Activated naive CD4-positive, alpha-beta T cell treated with anti-CD3 and anti-CD28 coated beads, Interleukin-2, amount 50 U/mL, for 16 hours (primary cell): ENCODE measurements at regions not wholly inside any gene's neighbourhood (a gene's known extent, or its start where the extent isn't known, plus 50 kb on each side); places are given as distances from the start of the nearest gene placed in this dataset.
"Not testable (repeated sequence)": the region's sequence is repeated elsewhere in the genome, so short reads cannot be mapped to it uniquely, and the experiment has no call there.

Source experiments
- DNase-seq: peaks from one replicate; pipeline ENCODE4 v3.0.0-alpha.2; 2020

DNA sequence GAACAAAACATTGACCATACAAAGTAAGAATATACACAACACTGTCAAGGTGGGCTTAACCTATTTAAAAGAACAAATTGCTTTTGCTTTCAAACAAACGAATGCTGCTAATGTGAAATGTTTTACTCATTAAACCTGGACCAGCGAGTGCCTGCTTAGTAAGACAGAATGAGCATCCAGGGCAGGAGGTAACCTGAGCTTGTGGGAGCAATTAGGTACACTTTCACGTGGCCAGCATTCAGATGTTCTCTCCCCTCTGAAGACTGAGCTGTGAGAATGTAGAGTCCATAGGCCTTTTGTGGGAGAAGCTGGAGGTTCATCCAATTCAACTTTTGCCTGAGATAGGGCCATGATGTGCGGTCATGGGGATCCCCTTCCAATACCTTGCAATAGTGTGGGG is 266.5 kb downstream of the TSN start:
- no peak for DNase-seq

DNA sequence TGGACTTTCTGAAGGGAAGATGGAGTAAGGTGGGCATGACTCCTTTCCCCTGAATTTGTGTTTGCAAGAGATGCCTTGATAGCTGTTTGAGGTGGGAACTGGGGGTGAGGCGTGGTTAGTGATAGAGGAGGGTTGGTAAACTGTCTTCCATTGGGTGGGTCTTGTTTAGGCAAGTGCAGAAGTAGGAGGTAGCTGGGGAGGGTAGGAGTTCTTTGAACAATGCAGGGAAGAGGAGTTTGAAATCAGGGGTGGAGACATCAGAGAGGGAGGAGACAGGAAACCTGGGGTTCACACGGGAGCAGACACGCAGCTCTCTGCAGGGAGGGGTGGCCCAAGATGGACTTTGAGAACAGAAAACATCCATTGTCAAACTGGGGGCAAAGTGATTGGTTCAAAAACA is 267.1 kb downstream of the TSN start:
- DNase-seq: no peak

- no peak for DNase-seq
Measured at GRCh38 chr2:122023059-122023864, 267.8 kb downstream of the TSN start.

- DNase-seq: no peak
Measured at GRCh38 chr2:122027510-122028217, 272.2 kb downstream of the TSN start.

GRCh38 chr2:122028371-122029100 is 273.1 kb downstream of the TSN start:
- DNase-seq: no peak

DNA sequence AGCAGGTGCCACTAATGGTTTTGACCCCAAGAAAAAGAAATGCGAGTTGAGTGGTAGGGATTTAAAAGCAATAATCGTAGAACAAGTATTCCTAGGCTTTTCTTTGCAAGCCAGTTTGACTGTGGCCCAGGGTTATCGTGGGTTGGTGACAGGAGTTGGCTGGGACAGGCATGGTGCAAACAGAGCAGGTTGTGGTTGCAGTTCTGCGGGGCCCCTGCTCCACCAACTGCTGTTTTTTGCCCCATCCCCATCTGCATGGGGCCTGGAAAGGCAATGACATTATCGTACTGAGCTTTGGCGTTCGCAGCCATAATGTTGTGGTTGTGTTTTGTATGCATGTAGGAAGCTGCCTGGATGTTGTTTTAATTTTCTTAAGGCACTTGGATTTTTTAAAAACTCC is 274.0 kb downstream of the TSN start:
- no peak for DNase-seq

GRCh38 chr2:122029945-122030344 is 274.5 kb downstream of the TSN start:
- no peak for DNase-seq

- no peak for DNase-seq
Measured at GRCh38 chr2:122031544-122032263, 276.3 kb downstream of the TSN start.

DNA sequence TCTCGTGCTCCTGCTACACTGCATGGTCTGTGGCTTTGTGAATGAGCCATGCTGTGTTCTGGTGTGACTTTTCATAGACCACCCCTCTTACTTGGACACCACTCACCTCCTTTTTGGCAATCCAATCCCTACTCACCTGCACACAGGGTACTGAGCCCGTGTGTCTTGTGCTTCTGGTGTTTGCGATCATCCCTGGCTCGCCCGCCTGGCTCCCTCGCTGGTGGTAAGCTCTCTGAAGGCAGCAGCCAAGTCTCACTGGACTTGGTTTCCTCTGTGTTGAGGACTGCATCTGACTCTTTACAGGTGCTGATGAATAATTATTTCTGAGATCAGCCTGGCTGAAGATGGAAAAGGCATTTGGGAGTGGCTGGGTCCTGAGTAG is 276.8 kb downstream of the TSN start:
- DNase-seq: no peak

DNA sequence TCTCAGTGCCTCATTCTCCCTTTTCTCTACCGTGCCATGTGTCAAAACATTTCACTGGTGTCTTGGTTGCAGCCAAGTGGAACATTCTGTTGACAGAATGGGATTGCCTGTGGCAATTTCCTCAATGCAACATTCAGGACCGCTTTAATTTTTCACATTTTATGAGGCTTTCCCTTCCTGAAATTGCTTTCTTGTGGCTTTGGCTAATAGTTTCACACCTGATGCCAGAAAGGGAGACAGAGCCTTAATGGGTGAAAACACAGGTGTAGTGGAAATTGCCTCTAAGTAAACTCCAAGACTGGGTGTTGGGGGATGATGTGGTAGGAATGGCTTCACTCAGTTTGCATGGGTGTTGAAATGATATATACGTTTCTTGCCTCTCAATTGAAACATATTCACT is 278.3 kb downstream of the TSN start:
- DNase-seq: no peak

- no peak for DNase-seq
Measured at GRCh38 chr2:122034344-122034743, 278.9 kb downstream of the TSN start.

- no peak for DNase-seq
Measured at GRCh38 chr2:122034777-122035176, 279.3 kb downstream of the TSN start.

GRCh38 chr2:122038816-122039215 is 283.4 kb downstream of the TSN start:
- DNase-seq: not testable (repeated sequence)

- DNase-seq: no peak
Measured at GRCh38 chr2:122041455-122041854, 286.0 kb downstream of the TSN start.

GRCh38 chr2:122051659-122052058 is 296.2 kb downstream of the TSN start:
- not testable (repeated sequence) for DNase-seq

GRCh38 chr2:122055521-122055931 is 300.1 kb downstream of the TSN start:
- no peak for DNase-seq

GRCh38 chr2:122056853-122057252 is 301.4 kb downstream of the TSN start:
- no peak for DNase-seq

DNA sequence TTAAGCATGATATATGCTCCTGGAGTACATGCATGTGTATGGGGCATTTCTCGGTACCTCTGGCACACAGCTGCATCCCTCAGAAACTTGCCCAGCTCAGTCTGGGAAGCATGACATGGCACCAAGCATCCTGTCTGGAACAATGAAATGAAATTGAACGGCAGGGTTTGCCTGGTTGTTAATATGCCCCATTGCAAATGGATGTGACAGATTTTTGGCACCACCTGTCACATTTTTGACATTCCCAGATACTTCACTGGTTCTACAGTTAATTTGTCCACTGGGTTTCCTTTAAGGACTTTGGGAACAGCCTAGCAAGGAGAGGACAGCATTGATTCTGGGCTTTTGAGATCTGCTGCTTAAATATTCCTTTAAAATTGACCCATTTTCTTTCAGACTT is 305.8 kb downstream of the TSN start:
- DNase-seq: no peak

GRCh38 chr2:122061831-122062230 is 306.4 kb downstream of the TSN start:
- no peak for DNase-seq

GRCh38 chr2:122062506-122062905 is 307.1 kb downstream of the TSN start:
- DNase-seq: no peak

GRCh38 chr2:122063716-122064115 is 308.3 kb downstream of the TSN start:
- DNase-seq: no peak

DNA sequence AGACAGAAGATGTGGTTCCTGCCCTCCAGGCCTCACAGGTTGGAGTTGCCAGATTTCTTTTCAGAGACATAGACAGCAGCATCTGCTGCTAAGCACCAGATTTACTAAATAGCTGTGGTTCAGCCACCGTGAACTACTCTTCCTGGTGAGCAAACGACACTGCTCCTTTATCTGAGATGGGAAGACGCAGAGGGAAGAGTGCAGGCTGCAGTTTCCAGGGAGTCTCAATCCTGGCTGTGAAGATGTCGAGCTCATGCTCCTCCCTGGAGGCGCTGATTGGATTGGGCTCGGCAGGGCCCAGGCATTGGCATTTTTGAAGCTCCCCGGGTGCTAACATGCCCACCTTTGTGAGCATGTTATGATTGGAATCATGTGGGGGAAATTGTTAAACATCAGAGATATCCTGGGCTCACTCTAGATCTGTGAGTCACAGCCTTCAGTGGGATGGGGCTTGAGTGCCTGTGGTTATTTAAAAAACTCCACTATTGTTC is 314.8 kb downstream of the TSN start:
- DNase-seq: no peak

GRCh38 chr2:122072666-122073065 is 317.2 kb downstream of the TSN start:
- no peak for DNase-seq
